T-helper 9 cell (primary cell): ENCODE measurements at regions not wholly inside any gene's neighbourhood (a gene's known extent, or its start where the extent isn't known, plus 50 kb on each side); places are given as distances from the start of the nearest gene placed in this dataset.
"Not testable (repeated sequence)": the region's sequence is repeated elsewhere in the genome, so short reads cannot be mapped to it uniquely, and the experiment has no call there.

Experiments used
- DNase-seq: peaks from one replicate; pipeline ENCODE4 v3.0.0-alpha.2; 2020

DNA sequence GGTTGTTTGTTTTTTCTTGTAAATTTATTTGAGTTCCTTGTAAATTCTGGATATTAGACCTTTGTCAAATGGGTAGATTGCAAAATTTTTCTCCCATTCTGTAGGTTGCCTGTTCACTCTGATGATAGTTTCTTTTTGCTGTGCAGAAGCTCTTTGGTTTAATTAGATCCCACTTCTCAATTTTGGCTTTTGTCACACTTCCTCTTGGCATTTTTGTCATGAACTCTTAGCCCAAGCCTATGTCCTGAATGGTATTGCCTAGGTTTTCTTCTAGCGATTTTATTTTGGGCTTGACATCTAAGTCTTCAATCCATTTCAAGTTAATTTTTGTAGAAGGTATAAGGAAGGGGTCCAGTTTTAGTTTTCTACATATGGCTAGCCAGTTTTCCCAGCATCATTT is 82.8 kb upstream of the PHACTR1 start:
- not testable (repeated sequence) for DNase-seq

DNA sequence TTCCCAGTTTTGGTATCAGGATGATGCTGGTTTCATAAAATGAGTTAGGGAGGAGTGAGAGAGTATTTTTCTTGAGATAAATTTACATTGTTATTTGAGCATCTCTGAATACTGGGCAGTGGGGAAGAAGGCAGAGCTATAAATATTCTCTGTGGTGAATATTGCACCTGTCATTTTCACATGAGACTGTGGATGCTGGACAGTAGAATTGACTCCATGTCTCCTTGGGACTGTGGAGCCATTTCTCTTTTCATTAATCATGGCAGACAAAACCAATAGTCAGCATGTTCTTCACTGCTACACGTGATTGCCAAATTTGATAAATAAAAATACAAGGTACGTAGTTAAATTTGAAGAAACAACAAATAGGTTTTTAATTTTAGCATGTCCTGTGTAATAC is 81.2 kb upstream of the PHACTR1 start:
- no peak for DNase-seq

DNA sequence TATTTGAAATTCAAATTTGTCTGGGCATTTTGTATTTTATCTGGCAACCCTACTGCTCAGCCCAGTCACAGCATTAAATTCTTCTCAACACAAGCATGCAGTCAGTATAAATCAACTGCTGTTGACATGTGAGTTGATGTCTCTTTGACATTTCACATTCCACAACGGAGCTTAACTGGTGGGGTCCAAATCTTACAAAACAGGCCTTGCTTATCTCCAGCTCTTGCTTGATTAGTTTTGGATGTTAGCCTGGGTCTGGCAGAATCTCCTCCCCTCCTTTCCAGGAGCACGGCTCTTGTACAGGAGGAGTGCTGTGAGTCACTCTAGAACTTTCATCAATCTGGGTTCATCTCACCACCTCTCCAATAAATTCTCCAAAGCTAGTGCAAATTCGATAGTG is 80.8 kb upstream of the PHACTR1 start:
- DNase-seq = no peak

DNA sequence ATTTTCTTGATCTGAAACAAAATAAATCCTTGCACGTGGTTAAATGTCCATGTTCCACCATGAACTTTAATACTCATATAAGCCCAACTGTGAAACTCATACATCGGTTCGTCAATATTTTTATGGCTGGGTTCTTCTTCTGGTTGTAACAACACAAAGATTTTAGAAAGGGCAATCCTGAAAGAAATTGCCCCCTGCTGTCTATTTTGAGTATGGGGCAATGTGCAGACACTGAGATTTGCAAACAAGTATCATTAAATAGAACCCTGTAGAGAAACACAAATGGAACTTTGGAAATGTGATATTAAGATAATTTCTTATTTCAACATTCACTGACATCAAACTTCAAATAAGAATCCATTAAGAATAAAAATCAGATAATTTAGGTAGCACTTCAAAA is 80.2 kb upstream of the PHACTR1 start:
- DNase-seq = no peak

DNA sequence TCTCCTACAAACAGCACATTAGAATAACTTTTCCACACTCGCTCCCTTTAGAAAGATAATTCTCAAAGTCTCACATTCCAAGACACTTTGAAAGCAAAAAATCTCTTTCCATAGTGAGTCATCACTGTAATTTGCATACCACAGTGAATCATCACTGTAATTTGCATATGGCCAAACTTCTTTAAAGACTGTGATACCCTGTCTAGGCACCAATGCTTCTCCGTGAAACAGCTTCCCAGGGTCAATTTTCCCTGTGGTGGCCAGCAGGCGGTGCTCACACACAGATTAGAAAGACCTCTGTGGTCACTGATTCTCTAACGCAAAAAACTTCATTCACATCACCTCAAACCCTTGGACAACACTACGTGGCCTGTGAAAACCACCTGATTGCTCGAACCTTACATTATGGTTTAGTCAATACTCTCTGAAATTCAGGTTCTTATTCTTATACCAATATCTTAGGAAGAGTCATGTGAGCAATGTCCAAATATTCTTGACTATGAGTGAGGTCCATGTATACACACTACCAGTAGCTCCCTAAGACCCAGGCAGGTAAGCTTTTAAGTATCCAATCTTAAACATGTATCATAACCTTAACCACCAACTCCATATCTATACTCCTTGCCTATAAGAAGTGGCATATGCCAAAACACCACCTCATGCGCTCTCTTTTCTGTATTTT is 78.5 kb upstream of the PHACTR1 start:
- no peak for DNase-seq

DNA sequence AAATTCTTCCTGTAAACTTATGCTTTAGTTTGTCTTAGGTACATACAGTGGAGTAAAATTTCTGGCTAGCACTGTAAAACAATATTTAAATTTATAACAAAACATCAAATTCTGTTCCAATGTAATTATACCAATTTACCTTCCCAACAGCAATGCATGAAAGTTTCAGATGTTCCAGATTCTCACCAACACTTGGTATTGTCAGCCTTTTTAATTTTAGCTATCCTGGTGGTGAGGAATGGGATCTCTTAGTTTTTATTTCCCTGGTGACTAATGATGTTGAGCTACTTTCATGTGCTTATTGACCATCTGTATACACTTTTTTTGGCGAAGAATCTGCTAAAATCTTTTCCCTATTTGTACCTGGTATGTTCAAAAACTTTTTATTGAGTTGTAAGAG is 76.1 kb upstream of the PHACTR1 start:
- DNase-seq = no peak

DNA sequence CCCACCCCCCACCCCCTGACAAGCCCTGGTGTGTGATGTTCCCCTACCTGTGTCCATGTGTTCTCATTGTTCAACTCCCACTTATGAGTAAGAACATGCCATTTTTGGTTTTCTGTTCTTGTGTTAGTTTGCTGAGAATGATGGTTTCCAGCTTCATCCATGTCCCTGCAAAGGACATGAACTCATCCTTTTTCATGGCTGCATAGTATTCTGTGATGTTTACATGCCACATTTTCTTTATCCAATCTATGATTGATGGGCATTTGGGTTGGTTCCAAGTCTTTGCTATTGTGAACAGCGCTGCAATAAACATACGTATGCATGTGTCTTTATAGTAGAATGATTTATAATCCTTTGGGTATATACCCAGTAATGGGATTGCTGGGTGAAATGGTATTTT is 74.8 kb upstream of the PHACTR1 start:
- DNase-seq = not testable (repeated sequence)

DNA sequence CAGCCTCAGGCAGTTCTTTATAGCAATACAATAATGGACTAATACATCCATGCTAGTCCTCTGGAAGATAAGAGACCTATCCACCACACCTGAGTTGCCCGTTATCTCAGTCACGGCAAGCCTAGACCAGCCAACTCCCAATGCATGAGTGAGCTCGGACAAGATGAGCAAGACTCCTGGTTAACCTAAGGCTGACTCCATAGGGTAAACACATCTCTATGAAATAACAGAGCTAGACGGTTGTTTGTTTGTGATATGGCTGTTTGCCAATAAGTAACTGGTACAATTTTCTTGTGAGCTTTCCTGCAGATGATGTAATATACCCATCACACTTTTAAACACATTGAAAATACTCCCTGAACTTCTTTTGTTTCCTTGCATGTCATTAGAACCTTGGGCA is 70.6 kb upstream of the PHACTR1 start:
- DNase-seq = no peak

DNA sequence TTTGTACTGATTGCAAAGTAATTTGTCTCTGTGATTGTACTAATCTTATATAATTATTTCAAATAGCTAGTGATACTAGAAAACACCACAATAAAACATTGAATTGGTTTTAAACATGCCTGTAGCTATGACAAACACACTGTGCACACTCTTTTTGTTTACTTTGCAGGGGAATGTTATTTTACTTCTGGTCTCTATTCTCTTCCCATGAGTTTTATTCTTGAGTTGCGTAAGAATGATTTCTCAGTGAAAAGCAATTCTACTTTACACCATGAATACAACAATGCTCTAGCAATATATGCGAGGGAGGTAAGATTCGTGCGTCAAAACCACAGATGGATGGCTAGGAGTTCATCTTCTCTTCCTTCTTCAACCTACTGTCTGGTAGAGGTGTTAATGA is 68.4 kb upstream of the PHACTR1 start:
- DNase-seq = no peak

DNA sequence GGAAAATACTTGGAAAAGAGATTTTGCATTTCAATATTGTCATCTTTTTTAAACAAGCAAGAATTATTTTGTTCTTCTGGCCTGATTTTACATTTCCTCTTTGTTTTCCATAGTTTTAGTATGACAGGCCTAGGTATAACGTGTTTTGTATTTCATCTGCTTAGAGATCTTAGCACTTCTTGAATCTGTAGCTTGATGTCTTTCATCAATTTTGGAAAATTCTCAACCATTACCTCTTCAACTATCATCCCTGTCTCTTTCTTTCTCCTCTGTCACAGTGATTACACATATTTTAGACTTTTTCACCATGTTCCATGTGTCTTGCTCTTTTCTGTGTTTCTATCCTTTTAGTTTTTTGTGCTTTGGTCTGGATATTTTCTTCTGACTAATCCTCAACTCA is 67.2 kb upstream of the PHACTR1 start:
- no peak for DNase-seq

DNA sequence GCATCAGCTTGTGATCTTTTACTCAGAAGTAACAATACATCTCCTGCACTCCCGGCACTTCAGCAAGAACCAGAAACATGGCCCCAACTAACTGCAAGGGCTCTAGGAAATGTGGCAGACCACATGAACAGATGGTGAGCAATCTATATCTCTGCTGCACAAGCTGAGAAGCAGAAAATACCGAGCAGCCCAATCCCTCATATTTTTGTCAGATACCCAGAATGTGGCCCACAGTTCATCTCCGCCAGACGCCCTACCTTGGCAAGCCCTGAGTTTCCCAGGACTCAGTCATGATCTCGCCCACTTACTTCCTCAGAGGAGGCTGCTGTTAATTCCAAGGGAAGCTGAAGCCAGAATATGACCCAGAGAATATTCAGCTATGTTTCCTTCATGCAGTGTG is 63.1 kb upstream of the PHACTR1 start:
- DNase-seq = no peak

DNA sequence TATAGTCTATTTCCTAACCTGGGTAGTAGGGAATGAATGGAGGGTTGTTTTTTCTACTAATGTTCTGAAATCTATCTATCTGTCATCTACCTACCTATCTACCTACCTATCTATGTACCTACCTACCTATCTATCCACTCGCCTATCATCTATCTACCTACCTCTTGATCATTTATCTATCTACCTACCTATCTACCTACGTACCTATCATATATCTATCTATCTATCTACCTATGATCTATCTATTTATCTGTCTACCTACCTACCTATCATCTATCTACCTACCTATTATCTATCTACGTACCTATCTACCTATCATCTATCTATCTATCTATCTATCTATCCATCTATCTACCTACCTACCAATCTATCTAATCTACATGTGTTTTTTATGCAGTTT is 62.5 kb upstream of the PHACTR1 start:
- no peak for DNase-seq

DNA sequence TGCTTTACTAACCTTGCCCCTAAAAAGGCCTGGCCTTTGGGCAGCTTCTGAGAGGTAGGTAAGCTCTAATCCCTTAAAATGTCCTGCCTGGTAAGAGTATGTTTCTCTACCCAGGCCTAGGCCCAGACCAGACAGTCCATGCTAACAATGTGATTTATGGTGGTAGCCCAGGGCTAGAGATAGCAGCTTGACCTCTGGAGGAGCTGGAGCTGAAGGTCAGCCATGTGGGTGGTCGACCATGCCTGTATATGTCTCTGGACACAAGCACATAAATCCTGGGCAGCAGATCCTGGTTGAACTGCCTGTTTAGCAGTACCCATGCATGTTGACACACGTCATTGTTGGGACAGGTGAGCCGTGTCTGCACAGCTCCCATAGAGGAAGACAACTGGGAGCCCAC is 62.1 kb upstream of the PHACTR1 start:
- DNase-seq = no peak

DNA sequence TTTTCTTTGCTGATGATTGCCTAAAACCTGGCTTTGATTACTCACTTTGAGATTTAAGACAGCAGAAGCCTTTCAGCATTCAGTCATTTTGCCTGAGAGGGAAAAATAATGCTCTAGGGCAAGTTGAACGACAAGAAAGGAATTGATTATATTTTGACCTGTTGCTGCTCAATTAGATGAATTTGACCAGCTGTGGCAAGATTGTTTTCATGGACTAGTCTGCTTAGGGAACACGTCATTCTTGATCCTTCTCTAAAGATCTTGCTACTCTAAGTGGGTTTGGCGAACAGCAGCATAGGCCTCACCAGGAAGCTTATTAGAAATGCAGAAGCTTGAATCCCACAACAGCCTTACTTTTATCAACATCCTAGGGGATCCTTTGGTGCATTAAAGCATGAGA is 59.7 kb upstream of the PHACTR1 start:
- no peak for DNase-seq

DNA sequence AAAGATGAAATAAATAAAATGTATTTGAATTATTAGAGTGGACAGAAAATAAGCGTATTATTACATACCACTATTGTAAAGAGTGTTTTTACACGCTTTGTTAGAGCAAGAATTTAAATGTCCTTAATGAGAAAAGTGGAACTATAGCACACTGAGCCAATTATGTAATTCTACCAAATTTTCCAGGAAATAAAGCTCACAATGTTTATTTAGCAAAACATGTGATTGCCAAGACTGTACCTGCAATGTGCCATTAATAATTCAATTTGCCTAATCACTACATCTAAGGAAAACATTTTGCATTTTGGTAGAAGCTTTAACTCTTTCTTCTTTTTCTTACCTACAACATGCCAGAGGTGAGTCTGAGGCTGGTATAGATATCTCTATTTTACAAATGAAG is 58.7 kb upstream of the PHACTR1 start:
- no peak for DNase-seq

DNA sequence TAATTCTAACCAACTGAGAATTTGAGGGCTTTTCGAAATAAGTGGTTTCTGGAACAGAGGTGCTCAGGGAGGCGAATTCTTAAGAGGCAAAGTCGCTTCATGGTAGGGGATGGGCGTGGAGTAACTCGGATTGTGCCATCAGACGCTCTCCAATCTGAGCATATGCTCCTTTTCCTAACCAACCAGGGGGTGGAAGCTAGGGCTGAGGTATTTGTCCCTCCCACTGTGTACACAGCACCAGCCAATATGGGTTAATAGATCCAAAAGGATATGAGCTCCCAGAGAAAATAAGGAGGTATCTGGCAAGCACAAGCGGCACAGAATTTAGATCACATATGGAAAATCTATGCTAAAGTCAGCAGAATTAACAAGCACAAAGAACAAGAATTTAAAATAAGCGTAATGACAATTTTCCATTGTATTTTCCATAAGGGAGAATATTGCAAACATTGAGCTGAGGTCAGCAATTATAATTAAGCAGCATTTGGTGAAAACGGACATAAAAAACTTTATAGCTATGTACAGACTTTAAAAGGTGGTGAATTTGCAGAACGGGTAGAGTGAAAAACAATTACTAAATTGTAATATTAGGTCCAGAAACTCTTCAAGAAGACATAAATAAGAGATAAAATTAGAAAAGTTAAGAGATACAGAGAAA is 55.0 kb upstream of the PHACTR1 start:
- no peak for DNase-seq
